Colonic mucosa (tissue), 4 donors: ENCODE measurements at regions not wholly inside any gene's neighbourhood (a gene's known extent, or its start where the extent isn't known, plus 50 kb on each side); places are given as distances from the start of the nearest gene placed in this dataset.

ENCODE experiments used
- DNase-seq: peaks from one replicate; pipeline ENCODE4 v3.0.0-alpha.2; 2020
- H3K27ac ChIP-seq: fragments of 200-600 bp; one replicate; pipeline ENCODE4 v1.8.0; 2021
- H3K27me3 ChIP-seq: fragments of 200-600 bp; one replicate; pipeline ENCODE4 v1.8.0; 2021
- H3K36me3 ChIP-seq: fragments of 200-600 bp; one replicate; pipeline ENCODE4 v1.8.0; 2021
- H3K4me1 ChIP-seq: fragments of 200-600 bp; one replicate; pipeline ENCODE4 v1.8.0; 2021; ENCODE audit warnings: mild to moderate bottlenecking
- H3K4me3 ChIP-seq: fragments of 200-600 bp; one replicate; pipeline ENCODE4 v1.8.0; 2021
- H3K9ac ChIP-seq, 2 donors: one replicate each; pipeline ENCODE4 v1.7.0; 2013; ENCODE audit warnings: control low read depth in 2 of 2, low read depth in 2 of 2, low read length in 2 of 2
- H3K9me3 ChIP-seq: fragments of 200-600 bp; one replicate; pipeline ENCODE4 v1.8.0; 2021
- CTCF ChIP-seq: fragments of 200-600 bp; IDR thresholded peaks from one replicate; pipeline ENCODE4 v1.8.0; 2022; ENCODE audit warnings: antibody characterized with exemption, mild to moderate bottlenecking
- intact Hi-C: fragments of 100-400 bp; cut with DNase I; formaldehyde crosslinking; loops from one replicate; pipeline ENCODE4 v1.14.1; 2022
- donor health status: healthy.
- donor health status: DM: no; HTN: no; CAD: no.
- donor health status: DM: no; HTN: no; CAD: no.

GRCh38 chr18:47606526-47606925 is 323.9 kb downstream of the SMAD2 start:
- Histone ChIP-seq H3K4me3 (no peak overlapping the region), H3K4me1 (no peaks in the 10 kb centered on the region), H3K9ac (no peak overlapping the region), H3K27me3 (no peaks in the 10 kb centered on the region), H3K36me3 (no peaks in the 10 kb centered on the region), H3K27ac (no peak overlapping the region), H3K9me3 (no peaks in the 10 kb centered on the region)
- no peak for DNase-seq
- intact Hi-C loops: no loop called here
- TF ChIP-seq CTCF: no peak

DNA sequence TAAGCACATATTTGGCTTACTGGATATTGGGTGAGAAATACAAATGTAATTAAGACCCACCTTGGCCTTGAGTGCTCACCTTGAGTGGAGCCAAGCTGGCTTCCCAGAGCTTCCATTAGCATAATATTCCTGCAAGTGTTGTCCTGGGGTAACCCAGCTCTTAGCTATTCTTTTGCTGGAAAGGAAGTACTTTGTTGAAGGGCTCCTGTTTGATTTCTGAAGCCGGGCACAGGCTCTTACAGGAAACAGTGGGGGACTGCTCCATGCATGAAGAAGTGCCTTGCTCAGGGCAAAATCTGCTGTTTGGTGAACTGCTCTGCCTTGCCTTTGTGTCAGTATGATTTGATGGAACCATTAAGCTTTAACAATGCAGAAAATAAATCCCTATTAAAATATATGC is 325.4 kb downstream of the SMAD2 start:
- no peaks in the 10 kb centered on the region for H3K27me3 ChIP-seq
- H3K4me3 ChIP-seq: no peak overlapping the region
- intact Hi-C loops: no loop called here
- H3K27ac ChIP-seq: no peak overlapping the region
- no peak for DNase-seq
- no peaks in the 10 kb centered on the region for H3K9me3 ChIP-seq
- H3K36me3 ChIP-seq: no peaks in the 10 kb centered on the region
- H3K4me1 ChIP-seq: no peaks in the 10 kb centered on the region
- no peak for TF ChIP-seq CTCF
- no peak overlapping the region for H3K9ac ChIP-seq

DNA sequence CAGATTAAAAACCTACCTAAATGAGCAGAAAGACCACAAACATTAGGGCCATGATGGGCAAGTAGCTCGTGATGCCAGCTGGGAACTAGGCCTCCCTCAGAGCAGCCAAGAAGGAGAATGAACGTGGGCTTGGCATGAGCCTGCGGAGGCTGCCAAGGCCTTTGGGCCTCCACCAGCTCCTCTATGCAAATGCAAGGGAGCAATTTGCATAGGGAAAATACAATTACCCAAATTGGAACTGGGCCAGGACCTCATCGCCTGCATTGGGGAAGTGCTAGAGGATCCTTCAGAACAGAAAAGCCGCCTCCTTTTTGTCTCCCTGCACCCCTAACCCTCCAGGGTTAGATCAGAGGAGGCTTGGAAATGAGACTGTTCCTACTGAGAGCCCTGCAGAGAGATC is 326.4 kb downstream of the SMAD2 start:
- Histone ChIP-seq H3K4me3 (no peak overlapping the region), H3K27ac (no peak overlapping the region)
- no peak for DNase-seq

GRCh38 chr18:47603158-47603557 is 327.3 kb downstream of the SMAD2 start:
- intact Hi-C loops: no loop called here

More for the DNA sequence above, 326.4 kb downstream of the SMAD2 start:
- intact Hi-C loops: no loop called here
- Histone ChIP-seq H3K4me1 (no peaks in the 10 kb centered on the region), H3K9me3 (no peaks in the 10 kb centered on the region), H3K9ac (no peak overlapping the region), H3K36me3 (no peaks in the 10 kb centered on the region), H3K27me3 (no peaks in the 10 kb centered on the region)
- TF ChIP-seq CTCF: no peak

GRCh38 chr18:47602273-47602897 is 328.1 kb downstream of the SMAD2 start:
- Histone ChIP-seq H3K4me1 (no peaks in the 10 kb centered on the region), H3K9ac (no peak overlapping the region), H3K27ac (no peak overlapping the region), H3K36me3 (no peaks in the 10 kb centered on the region), H3K4me3 (no peak overlapping the region), H3K9me3 (no peaks in the 10 kb centered on the region), H3K27me3 (no peaks in the 10 kb centered on the region)
- intact Hi-C loops: no loop called here
- peak; percentile 39 for DNase-seq
- TF ChIP-seq CTCF: no peak

More at GRCh38 chr18:47603158-47603557, 327.3 kb downstream of the SMAD2 start:
- DNase-seq: no peak
- no peaks in the 10 kb centered on the region for H3K27me3 ChIP-seq
- H3K4me3 ChIP-seq: no peak overlapping the region
- no peaks in the 10 kb centered on the region for H3K36me3 ChIP-seq
- no peak overlapping the region for H3K9ac ChIP-seq
- no peak for TF ChIP-seq CTCF
- no peaks in the 10 kb centered on the region for H3K4me1 ChIP-seq
- no peaks in the 10 kb centered on the region for H3K9me3 ChIP-seq
- no peak overlapping the region for H3K27ac ChIP-seq
